D721Med (cell line): ENCODE measurements at regions not wholly inside any gene's neighbourhood (a gene's known extent, or its start where the extent isn't known, plus 50 kb on each side); places are given as distances from the start of the nearest gene placed in this dataset.

Experiments used
- DNase-seq: peaks from one replicate; pipeline ENCODE4 v3.0.0; 2011; ENCODE audit warnings: low spot score; ENCODE audit not compliant: insufficient read length
- FAIRE-seq: peaks from 2 replicates; lab custom pipeline; 2011; peaks lifted over from hg19 to GRCh38; lab: Jason Lieb, UNC
- CTCF ChIP-seq: IDR thresholded peaks from 2 replicates; pipeline ENCODE4 v1.5.1; 2012; ENCODE audit warnings: mild to moderate bottlenecking, control low read depth; ENCODE audit not compliant: insufficient read depth; ENCODE audit errors: missing control alignments

- TF ChIP-seq CTCF, result no peak
- DNase-seq, result no peak
- FAIRE-seq, result no peak
These were observed 2187.6 kb upstream of the CELF4 start for GRCh38 chr18:39753178-39753577.

- DNase-seq (no peak), FAIRE-seq (peak; percentile 51)
- no peak for TF ChIP-seq CTCF
These were observed 2186.8 kb upstream of the CELF4 start for GRCh38 chr18:39752351-39752750.

- TF ChIP-seq CTCF, result no peak
- no peak for FAIRE-seq
These were observed 2186.3 kb upstream of the CELF4 start for GRCh38 chr18:39751921-39752320.

GRCh38 chr18:39751161-39751560, 2185.6 kb upstream of the CELF4 start:
- TF ChIP-seq CTCF, result no peak
- DNase-seq (no peak), FAIRE-seq (no peak)

More at GRCh38 chr18:39751921-39752320, 2186.3 kb upstream of the CELF4 start:
- DNase-seq, result no peak

GRCh38 chr18:39749154-39749553, 2183.6 kb upstream of the CELF4 start:
- DNase-seq, result no peak
- TF ChIP-seq CTCF, result no peak
- no peak for FAIRE-seq

- DNase-seq (no peak), FAIRE-seq (no peak)
- no peak for TF ChIP-seq CTCF
These were observed 2183.1 kb upstream of the CELF4 start for GRCh38 chr18:39748727-39749126.

GRCh38 chr18:39746201-39746600, 2180.6 kb upstream of the CELF4 start:
- no peak for DNase-seq
- no peak for FAIRE-seq
- TF ChIP-seq CTCF, result no peak
